DMS114 treated with DMSO at 0.1 percent for 48 hours (cell line): ENCODE measurements at regions not wholly inside any gene's neighbourhood (a gene's known extent, or its start where the extent isn't known, plus 50 kb on each side); places are given as distances from the start of the nearest gene placed in this dataset.
"Not testable (repeated sequence)": the region's sequence is repeated elsewhere in the genome, so short reads cannot be mapped to it uniquely, and the experiment has no call there.

Experiments used
- DNase-seq: peaks from one replicate; lab custom pipeline; 2025; ENCODE audit not compliant: unreplicated experiment; lab: John Stamatoyannopoulos, UW

DNA sequence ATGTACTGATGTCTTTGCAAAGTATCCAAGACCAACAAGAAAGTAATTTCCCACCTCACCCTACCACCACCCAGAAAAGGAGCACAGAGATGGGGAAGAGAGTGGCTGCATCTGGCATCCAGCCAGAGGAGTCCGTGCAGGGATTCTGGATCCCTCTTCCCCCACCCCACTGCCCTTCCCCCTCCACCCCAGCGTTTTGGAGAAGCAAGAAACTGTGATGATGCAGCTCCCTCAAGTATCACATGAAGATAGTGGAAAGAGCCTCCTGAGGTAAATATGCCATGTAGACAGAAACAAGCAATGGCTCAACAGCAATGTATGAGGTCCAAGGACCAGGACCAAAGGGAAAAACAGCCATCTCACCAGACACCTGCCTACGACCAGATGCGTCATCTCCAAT, 153.8 kb downstream of the DEPDC1B start:
- no peak for DNase-seq

DNA sequence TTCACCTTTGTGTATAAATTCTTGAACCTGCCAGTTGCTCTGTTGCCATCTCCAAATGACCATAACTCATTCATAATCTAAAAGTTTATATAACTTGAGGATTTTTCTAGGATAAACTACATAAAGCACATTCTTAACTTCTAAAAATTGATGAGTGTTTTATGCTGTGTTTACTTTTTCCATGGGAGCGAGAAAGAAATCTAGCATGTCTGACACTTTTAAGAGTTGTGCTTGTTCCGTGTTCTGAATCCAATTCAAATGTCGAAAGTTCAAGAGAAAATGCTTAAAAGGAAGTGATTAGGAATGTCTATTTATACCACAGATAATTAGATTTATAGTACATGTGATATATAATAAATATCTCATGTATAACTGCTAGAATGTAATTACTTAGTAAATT, 154.4 kb downstream of the DEPDC1B start:
- no peak for DNase-seq

DNA sequence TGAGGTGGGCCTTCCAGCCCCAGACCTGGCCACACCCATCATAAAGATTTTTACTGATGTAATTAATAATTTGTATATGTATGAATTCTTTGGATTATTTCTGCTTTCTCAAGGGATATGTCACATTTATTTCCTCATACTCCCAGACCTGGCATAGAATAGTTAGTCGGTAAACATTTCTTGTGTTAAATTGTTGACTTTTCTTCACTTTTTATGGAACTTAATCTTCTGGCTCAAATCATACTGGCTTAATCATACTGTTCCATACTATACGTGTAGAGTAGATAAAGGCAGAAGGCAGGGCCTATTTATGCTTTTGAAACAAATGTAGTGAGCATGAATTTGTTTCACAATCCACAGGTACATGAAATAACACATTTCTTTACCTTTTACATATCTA, 155.8 kb downstream of the DEPDC1B start:
- DNase-seq: no peak

DNA sequence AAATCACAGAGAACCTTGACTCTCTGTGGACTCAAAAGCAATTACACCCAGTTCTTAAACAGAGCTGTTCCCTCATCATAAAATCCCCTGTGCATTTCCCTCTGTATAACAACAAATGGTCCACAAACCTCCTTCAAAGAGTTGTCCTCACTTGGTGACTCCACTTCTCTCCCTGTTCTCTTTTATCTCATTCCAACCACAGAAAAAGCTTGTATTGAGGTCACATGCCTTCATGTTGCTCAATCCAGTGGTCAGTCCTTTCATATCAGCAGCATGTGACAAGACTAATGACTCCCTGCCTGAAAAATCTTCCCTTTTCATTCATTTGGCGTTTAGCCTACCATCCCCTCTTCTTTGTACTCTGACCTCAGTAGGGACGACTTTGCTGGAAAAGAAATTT, 158.0 kb downstream of the DEPDC1B start:
- DNase-seq: no peak

DNA sequence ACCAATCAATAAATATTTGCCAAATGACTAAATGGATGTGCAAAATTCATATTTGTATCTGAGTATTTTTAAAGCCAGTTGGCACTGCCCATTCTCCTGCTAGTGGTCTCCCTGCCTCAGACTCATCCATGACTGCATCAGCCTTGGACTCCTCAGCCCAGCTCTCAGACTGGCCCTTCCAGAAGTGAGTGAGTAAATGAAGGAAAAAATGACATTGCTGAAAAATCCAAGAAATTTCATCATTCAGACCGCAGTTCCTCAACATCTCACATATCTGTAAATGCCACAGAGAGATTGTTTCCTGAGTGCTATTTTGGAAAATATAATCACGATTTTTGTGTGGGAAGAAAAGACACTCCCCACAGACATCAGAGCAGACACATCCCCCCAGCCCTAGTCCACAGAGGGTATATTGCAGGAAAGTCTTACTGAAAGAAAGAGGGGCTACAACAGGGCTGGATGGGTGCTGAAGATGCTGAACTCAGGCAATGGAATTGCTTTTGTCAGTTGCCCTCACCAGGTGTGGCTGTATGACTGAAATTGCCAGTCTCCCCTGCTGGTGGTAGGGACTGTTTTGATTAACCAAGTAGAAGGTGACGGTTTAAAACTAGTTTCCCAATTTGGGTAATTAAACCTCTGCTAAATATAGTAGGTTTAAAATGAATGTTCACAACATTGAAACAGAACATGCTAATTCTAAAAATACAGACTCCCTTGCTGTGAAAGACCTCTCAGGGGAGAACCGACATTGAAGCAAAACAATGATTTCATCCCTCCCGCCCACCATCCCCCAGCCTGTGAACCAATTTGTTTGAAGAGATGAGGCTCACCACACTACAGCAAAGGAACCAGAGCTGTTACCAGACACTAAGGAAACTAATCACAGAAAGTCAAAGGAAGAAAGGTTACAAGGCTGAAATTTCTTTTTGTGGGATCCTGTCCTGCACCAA, 158.8 kb downstream of the DEPDC1B start:
- no peak for DNase-seq

DNA sequence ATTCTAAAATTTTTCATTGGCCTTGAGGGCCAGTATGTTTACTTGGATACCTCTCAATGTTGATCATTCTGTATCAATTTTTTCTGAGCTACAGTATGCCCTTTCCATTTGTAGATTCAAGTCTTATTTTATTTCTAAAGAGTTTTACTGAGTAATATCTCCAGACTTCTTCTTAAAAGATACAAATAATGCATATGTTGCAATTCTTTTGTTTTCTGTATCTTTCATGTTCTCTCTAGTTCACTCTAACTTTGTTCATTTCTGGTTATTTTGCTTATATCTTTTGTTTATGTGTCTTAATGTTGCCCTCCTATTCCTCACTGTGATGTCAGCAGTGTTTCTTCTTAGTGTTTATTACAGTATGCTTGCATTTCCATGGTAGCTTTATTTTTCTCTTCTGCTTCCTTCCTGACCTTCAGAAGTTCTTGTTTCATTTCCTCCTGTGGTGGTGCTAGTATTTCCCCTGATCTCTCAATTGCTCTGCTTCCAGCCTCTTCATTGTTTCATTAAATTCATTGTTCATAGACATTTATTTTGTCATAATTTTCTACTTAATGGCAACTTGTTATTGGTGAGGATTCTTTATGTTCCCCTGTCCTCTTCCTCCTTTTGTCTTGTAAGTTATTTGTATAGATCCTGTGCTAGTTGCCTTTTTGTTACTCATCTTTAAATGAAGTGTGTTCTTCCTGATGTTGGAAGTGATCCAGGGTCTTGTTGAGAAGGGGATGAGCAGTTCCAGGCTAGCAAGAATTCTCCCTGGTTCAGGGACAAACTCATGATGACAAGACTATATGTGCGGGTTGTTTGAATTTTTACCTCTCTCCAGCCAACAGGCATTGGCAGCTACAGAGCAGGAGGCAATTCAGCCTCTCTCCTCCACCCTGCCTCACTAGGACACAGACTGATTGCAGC, 160.8 kb downstream of the DEPDC1B start:
- DNase-seq: no peak

DNA sequence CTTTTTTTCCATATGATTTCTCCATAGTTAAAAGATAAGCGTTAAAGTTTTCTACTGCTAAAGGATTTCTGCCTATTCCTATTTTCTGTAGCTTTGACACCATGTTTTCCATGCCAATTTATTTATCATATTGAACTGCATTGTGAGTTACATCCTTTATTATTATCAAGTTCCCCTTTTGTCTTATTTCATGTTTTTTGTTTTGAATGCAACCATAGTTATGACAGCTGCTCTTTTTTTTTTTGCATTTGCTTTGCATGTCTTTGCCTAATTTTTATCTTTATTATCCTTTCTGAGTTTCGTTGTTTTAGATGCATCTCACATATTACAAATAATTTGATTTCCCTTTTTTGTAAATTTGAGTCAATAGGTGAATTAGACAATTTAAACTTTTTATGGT, 161.5 kb downstream of the DEPDC1B start:
- DNase-seq: no peak

DNA sequence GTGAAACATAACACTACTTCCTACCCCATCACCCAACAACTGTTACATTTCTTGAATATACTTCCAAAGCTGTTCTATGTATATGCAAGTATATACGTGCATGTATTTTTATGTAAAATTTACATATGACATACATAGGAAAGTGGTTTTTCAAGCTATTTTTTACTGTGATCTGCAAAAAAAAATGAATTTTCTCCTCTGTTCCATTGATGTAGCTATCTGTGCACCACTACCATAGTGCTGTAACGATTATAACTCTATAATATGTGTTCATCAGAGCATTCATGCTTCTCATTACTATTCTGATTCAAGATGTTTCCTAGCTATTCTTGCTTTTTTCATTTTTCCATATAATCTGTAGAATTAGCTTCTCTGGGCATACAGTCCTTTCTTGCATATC, 164.0 kb downstream of the DEPDC1B start:
- no peak for DNase-seq

DNA sequence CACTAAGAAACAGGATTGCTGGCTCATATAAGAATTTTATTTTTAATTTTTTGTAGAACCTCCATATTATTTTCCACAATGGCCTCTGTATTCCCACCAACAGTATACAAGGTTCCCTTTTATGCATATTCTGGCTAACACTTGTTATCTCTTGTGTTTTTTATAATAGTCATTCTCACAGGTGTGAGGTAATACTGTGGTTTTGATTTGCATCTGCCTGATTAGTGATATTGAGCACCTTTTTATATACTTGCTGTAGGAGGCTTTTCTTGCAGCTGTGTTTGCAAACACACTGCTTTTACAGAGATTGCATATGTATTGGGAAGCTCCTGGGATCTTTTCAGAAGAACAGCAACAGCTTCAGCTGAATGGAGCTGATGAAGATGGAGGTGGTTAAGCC, 164.8 kb downstream of the DEPDC1B start:
- no peak for DNase-seq

DNA sequence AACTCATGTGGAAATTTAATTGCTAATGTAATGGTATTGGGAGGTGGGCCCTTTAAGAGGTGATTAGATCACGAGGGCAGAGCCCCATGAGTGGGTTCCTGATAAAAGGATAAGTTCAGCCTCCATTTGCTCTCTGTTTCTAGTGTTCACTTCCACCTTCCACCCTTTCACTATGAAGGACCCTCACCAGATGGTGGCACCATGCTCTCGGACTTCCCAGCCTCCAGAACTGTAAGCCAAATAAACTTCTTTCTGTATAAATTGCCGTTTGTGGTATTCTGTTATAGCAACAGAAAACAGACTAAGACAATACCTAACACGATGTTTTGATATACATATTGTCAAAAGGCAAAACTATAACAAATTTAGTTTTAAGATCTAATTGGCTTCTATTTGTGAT, 166.2 kb downstream of the DEPDC1B start:
- no peak for DNase-seq

DNA sequence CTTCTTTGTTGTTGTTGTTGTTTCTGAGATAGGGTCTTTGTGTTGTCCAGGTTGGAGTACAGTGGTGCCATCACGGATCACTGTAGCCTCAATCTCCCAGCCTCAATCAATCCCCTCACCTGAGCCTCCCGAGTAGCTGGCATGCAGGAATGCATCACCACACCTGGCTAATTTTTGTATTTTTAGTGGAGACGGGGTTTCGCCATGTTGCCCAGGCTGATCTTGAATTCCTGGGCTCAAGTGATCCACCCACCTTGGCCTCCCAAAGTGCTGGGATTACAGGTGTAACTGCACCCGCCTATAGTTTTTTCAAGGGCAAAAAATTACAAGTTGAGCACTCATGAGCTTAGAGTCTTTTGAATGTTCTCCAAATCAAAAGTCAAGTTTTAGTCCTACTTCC, 167.2 kb downstream of the DEPDC1B start:
- not testable (repeated sequence) for DNase-seq

DNA sequence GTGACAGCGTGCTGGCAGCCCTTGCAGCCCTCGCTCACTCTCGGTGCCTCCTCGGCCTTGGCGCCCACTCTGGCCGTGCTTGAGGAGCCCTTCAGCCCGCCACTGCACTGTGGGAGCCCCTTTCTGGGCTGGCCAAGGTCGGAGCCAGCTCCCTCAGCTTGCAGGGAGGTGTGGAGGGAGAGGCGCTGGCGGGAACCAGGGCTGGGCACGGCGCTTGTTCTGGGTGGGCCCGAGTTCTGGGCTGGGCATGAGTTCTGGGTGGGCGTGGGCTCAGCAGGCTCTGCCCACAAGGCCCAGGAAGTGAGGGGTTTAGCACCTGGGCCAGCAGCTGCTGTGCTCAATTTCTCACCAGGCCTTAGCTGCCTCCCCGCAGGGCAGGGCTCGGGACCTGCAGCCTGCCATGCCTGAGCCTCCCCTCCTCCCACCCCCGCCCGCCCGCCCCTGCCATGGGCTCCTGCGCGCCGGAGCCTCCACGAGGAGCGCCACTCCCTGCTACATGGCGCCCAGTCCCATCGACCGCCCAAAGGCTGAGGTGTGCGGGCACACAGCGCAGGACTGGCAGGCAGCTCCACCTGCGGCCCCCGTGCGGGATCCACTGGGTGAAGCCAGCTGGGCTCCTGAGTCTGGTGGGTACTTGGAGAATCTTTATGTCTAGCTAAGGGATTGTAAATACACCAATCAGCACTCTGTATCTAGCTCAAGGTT, 169.7 kb downstream of the DEPDC1B start:
- not testable (repeated sequence) for DNase-seq

DNA sequence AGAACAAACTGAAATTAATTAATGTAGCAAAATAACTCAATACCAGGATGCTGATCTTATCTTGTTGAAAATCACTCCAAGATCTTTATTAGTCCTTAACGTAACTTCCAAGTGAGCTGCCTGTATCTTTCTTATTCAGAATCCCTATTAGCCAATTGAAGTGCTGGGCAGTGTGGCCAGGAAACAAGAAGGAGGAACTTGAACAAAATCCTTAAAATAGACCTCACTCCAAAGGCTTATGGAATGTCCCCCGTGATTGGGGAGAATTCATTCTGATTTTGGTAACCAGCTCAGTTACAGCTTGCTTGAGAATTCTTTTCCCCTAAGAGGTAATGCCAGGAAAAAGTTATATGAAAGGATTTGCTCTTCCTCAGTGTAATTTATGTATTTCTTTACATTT, 171.0 kb downstream of the DEPDC1B start:
- DNase-seq: no peak

DNA sequence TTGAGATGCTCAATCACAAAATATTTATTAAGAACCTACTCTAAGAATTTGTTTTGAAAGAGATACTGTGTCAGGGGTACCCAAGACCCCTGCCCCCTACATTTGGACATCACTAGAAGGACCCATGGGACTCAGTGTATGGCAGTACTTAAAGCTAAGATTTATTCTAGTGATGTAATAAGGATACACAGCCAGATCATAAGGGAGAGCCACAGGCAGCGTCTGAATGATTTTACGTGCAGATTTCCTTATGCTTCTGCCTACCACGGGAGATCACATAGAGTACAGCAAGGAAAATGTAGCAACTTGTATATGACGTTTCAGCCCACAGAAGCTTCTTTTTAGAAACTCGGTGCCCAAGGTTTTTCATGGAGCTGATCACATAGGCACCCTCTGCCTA, 172.9 kb downstream of the DEPDC1B start:
- no peak for DNase-seq

DNA sequence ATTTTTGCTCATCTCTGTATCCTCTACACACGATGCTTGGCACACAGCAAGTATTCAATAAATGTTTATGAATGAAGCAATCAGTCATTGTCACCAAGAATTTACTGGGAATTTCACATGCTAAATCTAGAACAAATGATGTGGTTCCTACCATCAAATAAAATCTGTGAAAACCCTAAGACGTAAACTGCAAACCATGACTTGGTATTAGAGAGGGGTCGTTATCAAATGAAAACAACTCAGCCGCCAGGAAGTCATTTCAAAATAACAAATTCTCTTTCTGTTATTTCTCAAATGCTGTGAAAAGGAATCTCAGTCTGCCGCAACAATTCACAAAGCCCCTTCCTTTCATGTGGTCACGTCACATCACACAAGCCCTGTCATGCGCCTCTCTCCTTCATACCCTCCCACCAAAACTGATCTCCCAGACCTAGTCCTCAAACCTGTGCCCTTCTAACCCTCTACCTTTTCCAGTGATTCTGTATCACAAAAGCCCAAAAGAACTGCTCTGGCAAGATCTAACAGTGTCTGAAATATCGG, 173.6 kb downstream of the DEPDC1B start:
- DNase-seq: no peak

DNA sequence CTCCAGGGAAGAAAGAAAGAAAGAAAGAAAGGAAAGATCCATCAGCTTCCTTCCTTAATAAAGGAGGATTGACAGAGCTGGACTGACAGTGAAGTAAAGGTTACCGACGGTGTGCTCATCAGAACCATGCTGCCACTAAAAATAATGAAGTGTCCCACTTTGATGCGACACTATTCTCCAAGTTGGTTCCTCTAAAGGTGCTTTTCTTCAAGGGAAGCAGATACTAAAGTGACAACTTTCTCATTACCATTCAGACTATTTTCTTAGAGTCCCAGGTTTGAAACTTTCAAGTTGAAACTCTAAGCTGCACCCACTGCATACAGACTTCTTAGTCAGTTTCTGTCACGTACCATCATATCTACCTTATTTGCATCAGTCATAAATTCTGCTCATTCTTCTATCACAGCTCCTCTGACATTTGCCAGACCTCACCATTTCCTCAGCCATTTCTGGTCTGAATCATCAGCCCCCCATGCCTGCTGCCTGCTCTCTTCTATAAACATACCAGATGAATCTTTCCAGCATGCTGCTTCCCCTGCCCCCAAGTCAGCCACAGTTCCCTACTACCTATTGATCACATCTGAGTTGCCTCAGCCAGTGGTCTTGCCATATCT, 177.6 kb downstream of the DEPDC1B start:
- DNase-seq: no peak

DNA sequence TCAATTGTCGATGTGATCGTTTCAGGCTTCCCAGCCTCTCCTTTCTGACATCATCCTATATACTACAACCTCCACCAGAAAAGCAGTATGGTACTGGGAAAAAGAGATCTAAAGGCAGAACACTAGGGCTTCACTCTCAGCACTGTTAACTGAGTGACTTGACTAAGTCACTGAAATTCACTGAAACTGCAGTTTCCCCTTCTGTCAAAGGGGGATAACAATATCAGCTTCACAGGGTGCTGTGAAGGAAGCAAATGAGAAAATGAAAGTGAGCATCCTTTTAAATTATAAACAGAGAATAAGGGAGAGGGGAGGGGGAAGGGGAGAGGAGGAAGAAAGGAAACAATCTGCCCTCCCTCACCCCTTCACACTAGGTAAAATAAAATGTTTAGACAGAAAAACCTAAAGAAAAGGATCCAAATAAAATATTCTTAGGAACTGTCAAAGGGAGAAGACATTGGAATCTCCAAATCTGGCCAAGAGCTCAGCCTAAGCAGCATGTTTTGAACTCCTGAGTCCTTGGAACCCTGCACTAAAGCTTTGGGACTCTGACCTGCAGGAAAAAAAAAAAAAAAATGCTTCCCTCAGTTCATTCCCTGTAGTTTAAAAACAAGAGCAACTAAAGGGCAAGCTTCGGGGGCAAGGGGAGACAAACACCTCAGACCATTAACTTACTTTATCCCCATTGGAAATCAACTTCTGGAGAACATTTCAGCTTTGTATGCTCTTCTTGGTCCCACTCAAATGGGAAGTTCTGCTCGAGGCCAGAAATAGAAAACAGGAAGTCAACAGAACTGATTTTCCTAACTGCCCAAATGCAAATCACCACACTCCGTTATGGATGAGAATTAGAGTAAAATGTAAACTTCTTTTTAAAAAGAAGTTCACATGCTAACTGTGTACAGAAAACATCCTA, 178.3 kb downstream of the DEPDC1B start:
- no peak for DNase-seq

DNA sequence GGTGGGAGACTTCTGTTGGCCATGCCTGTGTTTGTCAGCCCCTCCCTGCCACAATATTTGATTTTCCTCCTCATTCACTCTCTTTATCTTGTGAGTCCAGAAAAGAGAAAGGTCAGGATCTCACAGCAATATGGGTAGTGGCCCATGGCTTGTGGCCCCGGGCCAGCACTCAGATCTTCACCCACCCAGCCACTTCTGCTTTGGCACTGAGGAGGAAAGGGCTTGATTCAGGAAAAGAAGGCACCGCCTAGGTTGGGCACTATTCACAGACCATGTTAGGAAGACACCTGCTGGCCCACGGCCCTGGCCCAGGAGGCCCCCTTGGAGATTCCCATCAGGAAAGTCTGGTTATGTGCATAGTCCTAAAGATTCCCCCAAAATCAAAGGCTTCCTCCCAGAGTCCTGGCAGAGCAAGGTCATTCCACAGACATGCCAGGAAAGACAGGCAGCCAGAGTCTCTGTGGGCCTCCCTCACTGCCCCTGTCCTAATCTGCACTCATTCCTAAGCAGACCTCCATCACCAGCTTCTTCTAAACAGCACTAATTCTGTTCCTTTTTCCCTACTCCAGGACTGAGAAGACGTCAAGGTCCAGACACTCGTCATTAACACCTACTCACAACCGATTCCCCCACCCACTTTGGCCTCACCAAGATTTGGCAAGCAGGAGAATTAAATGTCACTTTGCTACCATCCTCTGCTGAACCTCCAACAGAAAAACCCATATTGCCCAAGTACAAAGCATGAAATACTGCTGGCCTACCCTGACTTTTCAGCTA, 179.3 kb downstream of the DEPDC1B start:
- DNase-seq: no peak

DNA sequence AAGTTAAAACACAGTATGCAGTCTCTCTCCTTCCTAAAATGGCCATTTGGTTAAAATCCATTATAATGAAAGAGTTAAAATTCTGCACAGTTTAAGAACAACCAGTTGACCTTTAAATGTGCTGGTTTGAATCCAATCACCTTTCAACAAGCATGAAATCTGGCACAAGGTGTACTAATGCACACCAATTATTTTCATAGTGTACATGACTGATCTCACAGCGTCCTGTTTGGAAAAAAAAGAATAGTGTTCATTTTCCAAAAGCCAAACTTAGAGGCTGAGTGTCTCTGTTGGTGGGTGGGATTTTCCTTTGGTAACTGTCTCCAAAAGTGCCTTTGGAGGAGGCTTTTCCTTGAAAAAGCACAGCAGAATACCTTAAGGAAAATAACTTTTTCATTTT, 180.6 kb downstream of the DEPDC1B start:
- DNase-seq: no peak
